AG09319 (cell line): ENCODE measurements at regions not wholly inside any gene's neighbourhood (a gene's known extent, or its start where the extent isn't known, plus 50 kb on each side); places are given as distances from the start of the nearest gene placed in this dataset.

Experiments
- DNase-seq: peaks from one replicate; pipeline ENCODE4 v3.0.0-alpha.2; 2010; ENCODE audit warnings: low read depth; ENCODE audit errors: extremely low read depth
- TF ChIP-seq, protein P1 (sequence below): IDR thresholded peaks from 2 replicates; pipeline ENCODE4 v1.5.1; 2011; ENCODE audit warnings: low read depth, mild to moderate bottlenecking, inconsistent platforms, low read length, moderate library complexity

DNA sequence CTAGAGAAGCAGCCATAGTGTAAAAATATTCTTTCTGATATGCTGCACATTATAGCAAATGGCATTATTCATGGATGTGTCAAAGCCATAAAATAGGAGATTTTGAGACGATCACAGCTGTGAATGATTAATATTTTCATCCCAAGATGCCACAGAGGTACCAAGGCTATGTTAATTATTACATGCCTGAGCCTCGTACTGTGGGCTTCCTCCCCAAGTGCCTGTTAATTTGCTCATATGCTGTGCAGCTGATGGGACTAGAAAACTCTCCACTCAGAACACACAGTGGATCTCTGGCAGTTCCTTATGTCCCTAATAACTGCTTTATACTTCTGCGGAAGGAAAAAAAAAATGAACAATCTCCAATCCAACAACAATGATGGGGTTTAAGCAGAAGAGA lies 184.9 kb upstream of the TSHZ2 start:
- TF ChIP-seq, protein P1, sequence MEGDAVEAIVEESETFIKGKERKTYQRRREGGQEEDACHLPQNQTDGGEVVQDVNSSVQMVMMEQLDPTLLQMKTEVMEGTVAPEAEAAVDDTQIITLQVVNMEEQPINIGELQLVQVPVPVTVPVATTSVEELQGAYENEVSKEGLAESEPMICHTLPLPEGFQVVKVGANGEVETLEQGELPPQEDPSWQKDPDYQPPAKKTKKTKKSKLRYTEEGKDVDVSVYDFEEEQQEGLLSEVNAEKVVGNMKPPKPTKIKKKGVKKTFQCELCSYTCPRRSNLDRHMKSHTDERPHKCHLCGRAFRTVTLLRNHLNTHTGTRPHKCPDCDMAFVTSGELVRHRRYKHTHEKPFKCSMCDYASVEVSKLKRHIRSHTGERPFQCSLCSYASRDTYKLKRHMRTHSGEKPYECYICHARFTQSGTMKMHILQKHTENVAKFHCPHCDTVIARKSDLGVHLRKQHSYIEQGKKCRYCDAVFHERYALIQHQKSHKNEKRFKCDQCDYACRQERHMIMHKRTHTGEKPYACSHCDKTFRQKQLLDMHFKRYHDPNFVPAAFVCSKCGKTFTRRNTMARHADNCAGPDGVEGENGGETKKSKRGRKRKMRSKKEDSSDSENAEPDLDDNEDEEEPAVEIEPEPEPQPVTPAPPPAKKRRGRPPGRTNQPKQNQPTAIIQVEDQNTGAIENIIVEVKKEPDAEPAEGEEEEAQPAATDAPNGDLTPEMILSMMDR = no peak
- no peak for DNase-seq

DNA sequence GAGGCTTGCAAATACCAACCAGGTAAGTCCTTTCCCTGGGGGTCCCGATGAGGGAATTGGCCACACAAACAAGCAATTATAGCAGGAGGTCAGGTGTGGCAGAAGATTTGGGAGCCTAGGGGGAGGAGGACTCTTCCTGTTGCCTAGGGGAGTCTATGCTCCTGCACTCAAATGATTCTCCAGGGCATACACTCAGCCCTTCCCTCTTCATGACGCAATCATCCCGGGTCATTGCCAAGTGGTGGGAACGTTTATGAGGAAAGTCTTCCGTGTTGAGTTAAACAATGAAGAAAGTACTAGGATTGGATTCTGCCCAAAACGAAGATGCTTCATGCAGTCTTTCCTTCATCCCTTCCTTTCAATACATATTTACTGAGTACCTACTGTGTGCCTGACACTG lies 186.5 kb upstream of the TSHZ2 start:
- TF ChIP-seq, protein P1 = no peak
- no peak for DNase-seq

DNA sequence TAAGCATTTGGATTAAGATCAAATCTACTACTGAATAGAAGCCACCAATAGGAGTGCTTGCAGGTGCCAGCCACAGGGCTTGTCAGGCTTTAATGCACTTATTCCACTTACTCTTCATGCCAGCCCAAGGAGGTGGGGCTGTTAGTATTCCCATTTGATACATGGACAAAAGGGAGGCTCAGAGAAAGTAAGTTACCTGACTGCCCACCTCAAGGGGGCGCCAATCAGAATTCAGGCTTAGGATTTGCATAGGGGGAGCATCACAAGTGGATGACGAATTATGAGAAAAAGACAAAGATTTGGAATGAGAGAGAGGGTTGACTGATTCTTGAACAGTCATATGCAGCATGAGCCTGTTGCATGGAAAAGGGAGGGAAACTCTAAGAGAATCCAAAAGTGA lies 188.4 kb upstream of the TSHZ2 start:
- TF ChIP-seq, protein P1 = peak; percentile 18; the same call in 1 of the 2 replicates
- DNase-seq = no peak

- no peak for DNase-seq
- TF ChIP-seq, protein P1 = no peak
These were observed 191.7 kb upstream of the TSHZ2 start for GRCh38 chr20:52780462-52780861.

GRCh38 chr20:52779125-52779524 lies 193.0 kb upstream of the TSHZ2 start:
- TF ChIP-seq, protein P1 = no peak

DNA sequence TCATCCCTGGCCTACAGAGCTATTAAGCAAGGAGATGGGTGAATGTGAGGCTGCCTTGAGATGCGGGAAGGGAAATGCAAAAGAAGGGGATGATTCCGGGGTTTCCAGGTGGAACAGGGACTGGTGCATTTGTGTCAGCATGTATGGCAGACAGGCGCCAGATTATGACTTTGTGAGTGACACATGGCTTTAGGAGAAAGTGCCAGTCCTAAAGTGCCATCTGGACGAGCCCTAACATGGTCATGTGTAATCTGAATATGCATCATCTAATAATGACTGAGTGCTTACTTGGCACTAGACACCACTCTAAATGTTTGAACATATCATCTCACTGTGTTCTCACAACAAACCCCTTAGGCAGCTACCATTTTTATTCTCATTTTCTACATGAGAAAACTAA lies 195.0 kb upstream of the TSHZ2 start:
- TF ChIP-seq, protein P1 = no peak

More at GRCh38 chr20:52779125-52779524, 193.0 kb upstream of the TSHZ2 start:
- DNase-seq = no peak

GRCh38 chr20:52775786-52776185 lies 196.4 kb upstream of the TSHZ2 start:
- DNase-seq = no peak
- TF ChIP-seq, protein P1 = no peak

More for the DNA sequence above, 195.0 kb upstream of the TSHZ2 start:
- no peak for DNase-seq
